Natural killer cell (primary cell): ENCODE measurements at regions not wholly inside any gene's neighbourhood (a gene's known extent, or its start where the extent isn't known, plus 50 kb on each side); places are given as distances from the start of the nearest gene placed in this dataset.

ENCODE experiments used
- ATAC-seq, 3 donors: fragments of 150-1000 bp in 2 of 3; fragments of 200-7000 bp in 1 of 3; cut with Tn5 transposase; 1 replicate in 1 of 3; 2 replicates in 2 of 3; pipeline ENCODE4 v1.10.0; 2021; ENCODE audit warnings: mild to moderate bottlenecking in 2 of 3, moderate library complexity in 2 of 3
- DNase-seq, 2 donors: peaks; one replicate each; pipeline versions ENCODE4 v3.0.0 to v3.0.0-alpha.2; 2013 to 2021; ENCODE audit warnings: mixed read lengths in 1 of 2
- H3K27ac ChIP-seq: one replicate; pipeline ENCODE4 v1.5.1; 2013; ENCODE audit warnings: mild to moderate bottlenecking, low read length
- H3K27me3 ChIP-seq: one replicate; pipeline ENCODE4 v1.6.1; 2013; ENCODE audit warnings: low read length; ENCODE audit not compliant: control insufficient read depth, insufficient read depth
- H3K36me3 ChIP-seq: one replicate; pipeline ENCODE4 v1.6.1; 2013; ENCODE audit warnings: low read length; ENCODE audit not compliant: control insufficient read depth, insufficient read depth
- H3K4me1 ChIP-seq: one replicate; pipeline ENCODE4 v1.6.1; 2013; ENCODE audit warnings: low read length; ENCODE audit not compliant: control insufficient read depth, insufficient read depth
- H3K4me3 ChIP-seq: one replicate; pipeline ENCODE4 v1.5.1; 2013; ENCODE audit warnings: low read length
- H3K9me3 ChIP-seq: one replicate; pipeline ENCODE4 v1.6.1; 2013; ENCODE audit warnings: low read length; ENCODE audit not compliant: control insufficient read depth, insufficient read depth
- H3K27ac Mint-ChIP-seq, 2 donors: one replicate each; pipeline ENCODE4 v1.8.0; 2022; ENCODE audit warnings: mild to moderate bottlenecking in 2 of 2, mixed read lengths in 2 of 2, moderate library complexity in 1 of 2
- H3K27me3 Mint-ChIP-seq, 2 donors: one replicate each; pipeline ENCODE4 v1.8.0; 2022; ENCODE audit warnings: low read depth in 2 of 2, mixed read lengths in 2 of 2
- H3K36me3 Mint-ChIP-seq: one replicate; pipeline ENCODE4 v1.8.0; 2022; ENCODE audit warnings: mixed read lengths
- H3K4me1 Mint-ChIP-seq, 2 donors: one replicate each; pipeline ENCODE4 v1.8.0; 2022; ENCODE audit warnings: mixed read lengths in 2 of 2
- H3K4me3 Mint-ChIP-seq: one replicate; pipeline ENCODE4 v1.8.0; 2022; ENCODE audit warnings: mild to moderate bottlenecking, moderate library complexity, mixed read lengths
- H3K9me3 Mint-ChIP-seq, 2 donors: one replicate each; pipeline ENCODE4 v1.8.0; 2022; ENCODE audit warnings: mixed read lengths in 2 of 2
- CTCF ChIP-seq: fragments of 200-600 bp; IDR thresholded peaks from one replicate; pipeline ENCODE4 v1.8.0; 2022; ENCODE audit warnings: antibody characterized with exemption
- WGBS: methylation state at CpG from one replicate; pipeline ENCODE4 v1.1.7; 2013; ENCODE audit warnings: missing lambda C conversion rate; ENCODE audit not compliant: insufficient coverage; 5-methylcytosine and 5-hydroxymethylcytosine counted together
- intact Hi-C: fragments of 100-400 bp; cut with micrococcal nuclease; formaldehyde crosslinking; loops from one replicate; pipeline ENCODE4 v1.14.2; 2022

GRCh38 chr20:52847731-52848359 lies 124.3 kb upstream of the TSHZ2 start:
- H3K27ac ChIP-seq = no peak overlapping the region
- 84% methylated on average over 2 of the region's 2 CpGs for WGBS
- intact Hi-C loops = no loop called here
- Mint-ChIP-seq H3K9me3 (no peaks in the 10 kb centered on the region), H3K27ac (no peak overlapping the region), H3K36me3 (no peaks in the 10 kb centered on the region), H3K27me3 (peaks cover 6 to 13% of the 10 kb centered on the region in 2 donors), H3K4me1 (no peaks in the 10 kb centered on the region), H3K4me3 (no peak overlapping the region)
- no peak overlapping the region for H3K4me3 ChIP-seq
- H3K4me1 ChIP-seq = no peaks in the 10 kb centered on the region
- DNase-seq (no peak), ATAC-seq (no peak)
- H3K36me3 ChIP-seq = no peaks in the 10 kb centered on the region
- H3K27me3 ChIP-seq = no peaks in the 10 kb centered on the region
- no peaks in the 10 kb centered on the region for H3K9me3 ChIP-seq
- TF ChIP-seq CTCF = no peak

GRCh38 chr20:52847029-52847660 lies 125.0 kb upstream of the TSHZ2 start:
- H3K9me3 ChIP-seq = no peaks in the 10 kb centered on the region
- H3K36me3 Mint-ChIP-seq = no peaks in the 10 kb centered on the region
- ATAC-seq (no peak), DNase-seq (no peak)
- H3K27ac ChIP-seq = no peak overlapping the region
- no peaks in the 10 kb centered on the region for H3K36me3 ChIP-seq
- H3K27ac Mint-ChIP-seq = no peak overlapping the region
- 31% methylated on average over 4 of the region's 4 CpGs for WGBS
- no peak overlapping the region for H3K4me3 Mint-ChIP-seq
- H3K9me3 Mint-ChIP-seq = no peaks in the 10 kb centered on the region
- no peaks in the 10 kb centered on the region for H3K27me3 ChIP-seq
- H3K4me1 ChIP-seq = no peaks in the 10 kb centered on the region
- H3K4me3 ChIP-seq = no peak overlapping the region
- no peaks in the 10 kb centered on the region for H3K4me1 Mint-ChIP-seq
- intact Hi-C loops = no loop called here
- H3K27me3 Mint-ChIP-seq = peaks cover 6 to 10% of the 10 kb centered on the region in 2 donors
- TF ChIP-seq CTCF = no peak

GRCh38 chr20:52845044-52845443 lies 127.1 kb upstream of the TSHZ2 start:
- no peaks in the 10 kb centered on the region for H3K9me3 ChIP-seq
- Mint-ChIP-seq H3K4me1 (no peaks in the 10 kb centered on the region), H3K36me3 (no peaks in the 10 kb centered on the region), H3K27me3 (peaks cover 6 to 12% of the 10 kb centered on the region in 2 donors), H3K27ac (no peak overlapping the region), H3K9me3 (no peaks in the 10 kb centered on the region), H3K4me3 (no peak overlapping the region)
- H3K27ac ChIP-seq = no peak overlapping the region
- no peaks in the 10 kb centered on the region for H3K4me1 ChIP-seq
- no peak overlapping the region for H3K4me3 ChIP-seq
- intact Hi-C loops = no loop called here
- DNase-seq (no peak), ATAC-seq (no peak)
- no peaks in the 10 kb centered on the region for H3K27me3 ChIP-seq
- H3K36me3 ChIP-seq = no peaks in the 10 kb centered on the region
- TF ChIP-seq CTCF = no peak

- Histone ChIP-seq H3K9me3 (no peaks in the 10 kb centered on the region), H3K4me3 (no peak overlapping the region), H3K27ac (no peak overlapping the region), H3K36me3 (no peaks in the 10 kb centered on the region), H3K27me3 (no peaks in the 10 kb centered on the region), H3K4me1 (no peaks in the 10 kb centered on the region)
- no peak for DNase-seq
- no peak for ATAC-seq
- Mint-ChIP-seq H3K4me3 (no peak overlapping the region), H3K4me1 (no peaks in the 10 kb centered on the region), H3K27me3 (peaks cover 6 to 12% of the 10 kb centered on the region in 2 donors), H3K9me3 (no peaks in the 10 kb centered on the region), H3K27ac (no peak overlapping the region), H3K36me3 (no peaks in the 10 kb centered on the region)
- WGBS = 84% methylated on average over 5 of the region's 5 CpGs
- no peak for TF ChIP-seq CTCF
- intact Hi-C loops = no loop called here
These were observed 128.7 kb upstream of the TSHZ2 start for GRCh38 chr20:52843425-52843824.
